GM21390 (cell line): ENCODE measurements at regions not wholly inside any gene's neighbourhood (a gene's known extent, or its start where the extent isn't known, plus 50 kb on each side); places are given as distances from the start of the nearest gene placed in this dataset.
A peak's percentile ranks its signal among the peaks of the same experiment; 100 is the strongest.

Experiments used
- ATAC-seq: cut with Tn5 transposase; IDR thresholded peaks from one replicate; pipeline ENCODE4 v1.9.1; 2021; ENCODE audit not compliant: unreplicated experiment

GRCh38 chr6:156725712-156726111 is 51.5 kb upstream of the ARID1B start:
- no peak for ATAC-seq

GRCh38 chr6:156720691-156721685 is 56.2 kb upstream of the ARID1B start:
- peak; percentile 45 for ATAC-seq

GRCh38 chr6:156719720-156720563 is 57.2 kb upstream of the ARID1B start:
- peak; percentile 80 for ATAC-seq

- ATAC-seq = no peak
These were observed 57.8 kb upstream of the ARID1B start for GRCh38 chr6:156719395-156719719.

- no peak for ATAC-seq
These were observed 58.4 kb upstream of the ARID1B start for GRCh38 chr6:156718647-156719394.

- ATAC-seq = no peak
These were observed 59.6 kb upstream of the ARID1B start for GRCh38 chr6:156717542-156717941.

- no peak for ATAC-seq
These were observed 61.3 kb upstream of the ARID1B start for GRCh38 chr6:156715839-156716238.

- ATAC-seq = no peak
These were observed 63.6 kb upstream of the ARID1B start for GRCh38 chr6:156713548-156713947.

- no peak for ATAC-seq
These were observed 66.7 kb upstream of the ARID1B start for GRCh38 chr6:156710479-156710878.

- no peak for ATAC-seq
These were observed 69.4 kb upstream of the ARID1B start for GRCh38 chr6:156707818-156708217.

GRCh38 chr6:156703719-156704118 is 73.5 kb upstream of the ARID1B start:
- ATAC-seq = no peak

- ATAC-seq = no peak
These were observed 75.2 kb upstream of the ARID1B start for GRCh38 chr6:156701966-156702365.

- ATAC-seq = no peak
These were observed 76.6 kb upstream of the ARID1B start for GRCh38 chr6:156700440-156701057.

- ATAC-seq = no peak
These were observed 77.2 kb upstream of the ARID1B start for GRCh38 chr6:156699935-156700334.

- ATAC-seq = peak; percentile 39
These were observed 78.2 kb upstream of the ARID1B start for GRCh38 chr6:156699017-156699421.

GRCh38 chr6:156698239-156699016 is 78.8 kb upstream of the ARID1B start:
- peak; percentile 80 for ATAC-seq

GRCh38 chr6:156697225-156697830 is 79.8 kb upstream of the ARID1B start:
- peak; percentile 27 for ATAC-seq

GRCh38 chr6:156695742-156696141 is 81.4 kb upstream of the ARID1B start:
- no peak for ATAC-seq

GRCh38 chr6:156694679-156695078 is 82.5 kb upstream of the ARID1B start:
- ATAC-seq = no peak
